ENCODE measurements at regions not wholly inside any gene's neighbourhood (a gene's known extent, or its start where the extent isn't known, plus 50 kb on each side); places are given as distances from the start of the nearest gene placed in this dataset.

GRCh38 chr3:107263269-107264021 is 113.8 kb upstream of the CCDC54 start:
- no peak for DNase-seq (ENCODE audit: low spot score)

GRCh38 chr3:107264888-107265287 is 112.4 kb upstream of the CCDC54 start:
- DNase-seq (ENCODE audit: low spot score): no peak

GRCh38 chr3:107265526-107265925 is 111.7 kb upstream of the CCDC54 start:
- DNase-seq (ENCODE audit: low spot score): no peak

DNA sequence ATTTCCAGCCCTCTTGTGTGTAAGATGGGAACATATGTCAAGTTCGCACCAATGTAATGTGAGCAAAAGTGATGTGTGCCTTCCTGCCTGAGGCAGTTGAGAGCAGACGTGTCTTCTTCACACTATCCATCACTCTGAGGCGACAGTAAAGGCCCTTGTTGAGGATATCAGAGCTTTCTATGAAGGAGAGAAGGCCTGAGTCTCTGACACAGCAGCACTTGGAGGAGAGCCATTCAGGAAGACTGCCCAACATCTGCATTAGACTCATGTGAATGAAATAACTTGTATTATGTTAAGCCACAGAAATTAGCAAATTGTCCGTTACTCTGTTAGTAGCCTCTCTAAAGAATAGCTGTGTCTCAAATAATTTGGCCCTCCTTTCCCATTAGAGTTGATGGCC is 108.8 kb upstream of the CCDC54 start:
- DNase-seq (ENCODE audit: low spot score): no peak

- no peak for DNase-seq (ENCODE audit: low spot score)
Measured at GRCh38 chr3:107269136-107269535, 108.1 kb upstream of the CCDC54 start.

- no peak for DNase-seq (ENCODE audit: low spot score)
Measured at GRCh38 chr3:107271787-107272387, 105.4 kb upstream of the CCDC54 start.

- no peak for DNase-seq (ENCODE audit: low spot score)
Measured at GRCh38 chr3:107272471-107272870, 104.8 kb upstream of the CCDC54 start.

- no peak for DNase-seq (ENCODE audit: low spot score)
Measured at GRCh38 chr3:107272885-107273284, 104.4 kb upstream of the CCDC54 start.

DNA sequence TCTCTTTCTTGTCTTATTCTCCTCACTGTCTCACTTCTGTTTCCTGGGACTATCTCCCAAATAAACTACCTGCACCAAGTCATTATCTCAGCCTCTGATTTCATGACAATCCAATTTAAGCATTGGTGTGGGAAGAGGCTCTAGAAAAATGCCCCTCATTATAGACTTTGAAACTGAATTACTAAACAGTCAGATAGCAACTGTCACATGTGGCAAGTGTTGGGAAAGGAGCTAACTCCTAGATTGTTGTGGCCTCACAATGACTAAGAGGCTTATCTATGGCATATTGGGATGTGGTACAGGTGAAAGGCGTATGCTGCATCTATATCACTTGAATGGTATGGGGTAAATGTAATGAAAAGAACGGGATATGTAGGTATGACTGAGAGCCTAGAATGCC is 103.5 kb upstream of the CCDC54 start:
- no peak for DNase-seq (ENCODE audit: low spot score)

- no peak for DNase-seq (ENCODE audit: low spot score)
Measured at GRCh38 chr3:107275511-107275910, 101.7 kb upstream of the CCDC54 start.

DNA sequence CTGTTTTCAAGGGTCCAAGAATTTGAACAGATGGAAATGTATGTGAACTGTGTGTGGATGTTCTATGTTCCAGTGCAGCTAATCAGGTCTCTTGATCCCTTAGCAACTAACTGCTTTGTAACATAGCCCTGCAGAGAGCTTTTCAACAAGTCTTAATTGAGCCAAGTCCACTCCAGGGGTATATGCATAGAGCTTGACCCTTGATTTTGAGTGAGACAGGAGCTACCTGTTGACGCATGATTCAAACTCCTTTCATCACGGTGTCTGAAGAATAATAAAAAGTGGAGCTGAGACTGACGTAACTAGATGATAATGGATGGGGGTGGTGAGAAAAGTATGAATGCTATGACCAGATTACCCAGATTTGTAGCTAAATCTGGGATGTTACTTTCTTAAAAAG is 93.3 kb upstream of the CCDC54 start:
- no peak for DNase-seq (ENCODE audit: low spot score)

- DNase-seq (ENCODE audit: low spot score): no peak
Measured at GRCh38 chr3:107284612-107285011, 92.6 kb upstream of the CCDC54 start.

GRCh38 chr3:107285197-107285596 is 92.0 kb upstream of the CCDC54 start:
- no peak for DNase-seq (ENCODE audit: low spot score)

DNA sequence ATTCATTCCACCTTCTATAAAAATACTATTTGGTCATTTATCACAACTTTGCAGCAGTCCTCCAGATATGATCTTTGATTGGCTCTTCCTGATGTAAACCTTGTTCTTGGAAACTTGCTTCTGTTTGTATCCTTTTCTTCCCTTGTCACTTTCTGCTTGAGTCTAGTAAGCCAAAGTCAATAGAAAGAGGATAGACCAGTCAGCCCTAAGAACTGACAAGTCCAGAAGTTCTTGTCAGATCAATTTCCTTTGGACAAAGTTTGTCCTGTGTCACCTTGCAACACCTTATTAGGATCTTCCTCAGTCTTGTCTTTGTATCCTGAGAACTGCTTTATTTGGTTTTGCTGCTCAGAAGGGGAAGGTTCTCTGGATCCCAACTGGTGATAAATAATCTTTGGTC is 87.9 kb upstream of the CCDC54 start:
- DNase-seq (ENCODE audit: low spot score): no peak

DNA sequence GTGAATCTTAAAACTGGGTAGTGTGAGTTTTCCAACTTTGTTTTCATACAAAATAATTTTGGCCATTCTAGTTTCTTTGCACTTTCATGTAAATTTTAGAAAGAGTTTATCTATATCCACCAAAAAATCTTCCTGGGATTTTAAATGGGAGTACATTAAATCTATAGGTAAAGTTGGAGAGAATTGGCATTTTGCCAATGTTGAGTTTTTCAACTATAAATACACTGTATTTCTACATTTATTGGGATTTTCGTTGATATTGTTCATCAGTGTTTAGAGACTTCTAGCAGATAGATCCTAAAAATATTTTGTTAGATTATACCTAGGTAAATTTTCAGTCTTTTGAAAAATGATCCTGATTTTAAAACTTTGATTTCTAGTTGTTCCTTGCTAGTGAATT is 83.1 kb upstream of the CCDC54 start:
- no peak for DNase-seq (ENCODE audit: low spot score)

DNA sequence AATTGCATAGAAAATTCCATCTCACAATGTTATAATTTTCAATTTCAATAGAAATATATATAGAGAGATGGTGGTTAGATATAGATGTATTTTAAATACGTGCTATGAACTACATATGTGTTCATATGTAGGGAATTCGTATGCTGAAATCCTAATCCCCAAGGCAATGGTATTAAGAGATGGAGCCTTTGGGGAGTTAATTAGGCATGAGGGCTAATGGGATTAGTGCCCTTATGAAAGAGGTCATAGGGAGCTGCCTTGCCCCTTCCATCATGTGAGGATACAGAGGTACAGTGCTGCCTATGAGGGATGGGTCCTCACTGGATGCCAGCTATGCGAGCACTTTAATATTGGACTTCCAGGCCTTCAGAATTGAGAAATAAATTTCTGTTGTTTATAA is 79.6 kb upstream of the CCDC54 start:
- no peak for DNase-seq (ENCODE audit: low spot score)

GRCh38 chr3:107307205-107307604 is 70.0 kb upstream of the CCDC54 start:
- DNase-seq (ENCODE audit: low spot score): no peak

DNA sequence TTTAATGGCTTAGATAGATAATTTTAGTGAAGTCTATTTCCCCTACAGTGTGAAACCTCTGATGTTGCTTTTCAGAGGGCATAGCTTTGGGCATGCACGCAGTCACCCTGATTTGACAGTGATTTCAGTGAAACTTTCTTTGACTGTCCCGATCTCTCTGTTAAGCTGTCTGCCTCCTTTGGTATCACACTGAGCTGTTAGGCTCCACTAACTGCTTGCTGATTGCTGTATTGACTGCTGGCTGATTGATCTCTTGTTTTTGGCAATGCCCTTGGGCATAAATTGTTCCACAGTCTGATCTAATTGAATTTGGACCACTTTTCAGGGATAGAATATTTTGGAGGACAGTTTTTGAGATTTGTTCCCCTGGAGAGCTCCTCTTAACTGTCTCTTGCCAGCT is 68.5 kb upstream of the CCDC54 start:
- no peak for DNase-seq (ENCODE audit: low spot score)

DNA sequence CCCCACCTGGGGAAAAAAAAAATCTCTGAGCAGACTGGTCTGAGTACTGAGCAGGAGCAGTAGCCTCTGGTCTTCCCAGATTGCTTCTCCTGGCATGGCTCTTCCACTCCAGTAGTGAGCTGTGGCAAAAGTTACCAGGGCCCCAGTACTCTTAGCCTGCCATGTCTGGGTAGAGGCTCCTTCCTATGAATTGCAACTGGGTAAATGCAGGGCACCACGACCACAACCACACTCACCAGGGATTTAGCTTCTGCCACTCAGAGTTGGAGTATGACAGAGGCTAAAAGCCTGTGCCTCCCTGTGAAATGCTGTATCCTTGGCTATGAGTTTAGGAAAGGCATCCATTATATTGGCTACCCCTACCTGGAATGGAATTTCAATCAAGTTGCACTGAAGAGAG is 67.9 kb upstream of the CCDC54 start:
- no peak for DNase-seq (ENCODE audit: low spot score)

DNA sequence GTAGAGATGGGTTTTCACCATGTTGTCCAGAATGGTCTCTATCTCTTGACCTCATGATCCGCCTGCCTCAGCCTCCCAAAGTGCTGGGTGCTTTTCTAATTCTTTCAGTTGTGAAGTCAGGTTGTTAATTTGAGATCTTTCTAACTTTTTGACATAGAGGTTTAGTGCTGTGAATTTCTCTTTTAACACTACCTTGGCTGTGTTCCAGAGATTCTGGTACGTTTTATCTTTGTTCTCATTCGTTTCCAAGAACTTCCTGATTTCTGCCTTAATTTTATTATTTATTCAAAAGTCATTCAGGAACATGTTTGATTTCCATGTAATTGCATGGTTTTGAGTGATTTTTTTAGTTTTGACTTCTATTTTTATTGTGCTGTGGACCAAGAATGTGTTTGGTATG is 63.5 kb upstream of the CCDC54 start:
- no peak for DNase-seq (ENCODE audit: low spot score)

DNA sequence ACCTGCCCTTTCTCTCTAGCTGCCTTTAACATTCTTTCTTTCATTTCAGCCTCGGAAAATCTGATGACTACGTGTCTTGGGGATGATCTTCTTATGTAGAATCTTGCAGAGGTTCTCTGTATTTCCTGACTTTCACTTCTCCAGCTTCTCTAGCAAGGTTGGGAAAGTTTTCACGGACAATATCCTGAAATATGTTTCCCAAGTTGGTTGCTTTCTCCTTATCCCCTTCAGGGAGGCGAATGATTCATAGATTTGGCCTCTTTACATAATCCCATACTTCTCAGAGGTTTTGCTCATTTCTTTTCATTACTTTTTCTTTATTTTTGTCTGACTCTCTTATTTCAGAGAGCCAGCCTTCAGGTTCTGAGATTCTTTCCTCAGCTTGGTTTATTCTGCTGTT is 62.1 kb upstream of the CCDC54 start:
- DNase-seq (ENCODE audit: low spot score): no peak

DNA sequence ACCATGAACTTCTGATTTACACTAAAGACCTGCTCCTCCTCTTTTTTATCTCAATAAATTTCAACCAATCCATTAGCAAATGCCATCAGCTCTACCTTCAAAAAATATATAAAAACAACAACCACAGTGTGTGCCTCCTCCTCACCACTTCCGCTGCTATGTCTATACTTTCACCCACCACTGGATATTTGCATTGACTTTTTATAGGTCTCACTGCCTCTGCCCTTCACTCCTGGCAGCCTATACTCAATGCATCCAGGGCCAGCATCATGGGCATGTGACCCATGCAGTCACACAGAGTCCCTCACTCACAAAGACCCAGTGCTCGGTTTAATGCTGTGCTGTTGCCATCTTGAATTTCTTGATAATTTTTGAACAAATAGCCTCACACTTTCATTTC is 53.5 kb upstream of the CCDC54 start:
- no peak for DNase-seq (ENCODE audit: low spot score)

DNA sequence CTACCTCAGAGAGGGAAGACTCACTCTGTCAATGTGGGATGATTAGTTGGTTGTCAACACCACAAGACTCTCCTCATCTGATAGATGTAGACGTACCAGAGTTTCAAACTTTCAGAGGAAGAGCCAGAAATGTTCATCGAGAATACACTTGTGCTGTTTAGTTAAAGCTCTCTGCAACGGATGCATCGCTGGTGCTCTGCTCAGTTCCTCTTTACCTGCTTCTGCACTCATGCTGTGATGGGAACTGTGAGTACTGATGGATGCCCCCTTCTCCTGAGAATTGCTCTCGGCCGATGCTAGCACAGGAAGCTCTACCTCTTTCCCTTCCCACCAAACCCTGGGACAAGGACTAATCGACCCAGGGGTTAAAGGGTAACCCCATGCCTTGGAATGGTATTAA is 51.8 kb upstream of the CCDC54 start:
- no peak for DNase-seq (ENCODE audit: low spot score)

Data from CD4-positive, alpha-beta T cell treated with Interleukin-15 for 4 hours (primary cell).